Upper lobe of right lung (tissue), 1 donor: ENCODE measurements at regions not wholly inside any gene's neighbourhood (a gene's known extent, or its start where the extent isn't known, plus 50 kb on each side); places are given as distances from the start of the nearest gene placed in this dataset.

ENCODE experiments used
- ATAC-seq: fragments of 200-7000 bp; cut with Tn5 transposase; one replicate; pipeline ENCODE4 v1.9.1; 2020; ENCODE audit warnings: mild to moderate bottlenecking, moderate library complexity
- DNase-seq: peaks from one replicate; pipeline ENCODE4 v3.0.0-alpha.2; 2020
- H3K27ac ChIP-seq: fragments of 200-600 bp; one replicate; pipeline ENCODE4 v1.8.0; 2022
- H3K27me3 ChIP-seq: fragments of 200-600 bp; one replicate; pipeline ENCODE4 v1.8.0; 2022; ENCODE audit warnings: mild to moderate bottlenecking
- H3K36me3 ChIP-seq: fragments of 200-600 bp; one replicate; pipeline ENCODE4 v1.8.0; 2022
- H3K4me1 ChIP-seq: fragments of 200-600 bp; one replicate; pipeline ENCODE4 v1.8.0; 2022
- H3K4me3 ChIP-seq: fragments of 200-600 bp; one replicate; pipeline ENCODE4 v1.8.0; 2022; ENCODE audit warnings: mild to moderate bottlenecking
- H3K9me3 ChIP-seq: fragments of 200-600 bp; one replicate; pipeline ENCODE4 v1.8.0; 2022
- intact Hi-C: fragments of 100-400 bp; cut with DNase I; formaldehyde crosslinking; loops from one replicate; pipeline ENCODE4 v1.11.0; 2022
- TF ChIP-seq, protein P1 (sequence below): fragments of 200-600 bp; IDR thresholded peaks from one replicate; pipeline ENCODE4 v1.8.0; 2022; ENCODE audit warnings: antibody characterized with exemption
- donor health status: DM: no; HTN: yes; CAD: no; lungs with severe emphysema.

GRCh38 chr5:124924729-124925128, 178.3 kb upstream of the ZNF608 start:
- H3K9me3 ChIP-seq, result no peaks in the 10 kb centered on the region
- TF ChIP-seq, protein P1, sequence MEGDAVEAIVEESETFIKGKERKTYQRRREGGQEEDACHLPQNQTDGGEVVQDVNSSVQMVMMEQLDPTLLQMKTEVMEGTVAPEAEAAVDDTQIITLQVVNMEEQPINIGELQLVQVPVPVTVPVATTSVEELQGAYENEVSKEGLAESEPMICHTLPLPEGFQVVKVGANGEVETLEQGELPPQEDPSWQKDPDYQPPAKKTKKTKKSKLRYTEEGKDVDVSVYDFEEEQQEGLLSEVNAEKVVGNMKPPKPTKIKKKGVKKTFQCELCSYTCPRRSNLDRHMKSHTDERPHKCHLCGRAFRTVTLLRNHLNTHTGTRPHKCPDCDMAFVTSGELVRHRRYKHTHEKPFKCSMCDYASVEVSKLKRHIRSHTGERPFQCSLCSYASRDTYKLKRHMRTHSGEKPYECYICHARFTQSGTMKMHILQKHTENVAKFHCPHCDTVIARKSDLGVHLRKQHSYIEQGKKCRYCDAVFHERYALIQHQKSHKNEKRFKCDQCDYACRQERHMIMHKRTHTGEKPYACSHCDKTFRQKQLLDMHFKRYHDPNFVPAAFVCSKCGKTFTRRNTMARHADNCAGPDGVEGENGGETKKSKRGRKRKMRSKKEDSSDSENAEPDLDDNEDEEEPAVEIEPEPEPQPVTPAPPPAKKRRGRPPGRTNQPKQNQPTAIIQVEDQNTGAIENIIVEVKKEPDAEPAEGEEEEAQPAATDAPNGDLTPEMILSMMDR, result no peak
- no peaks in the 10 kb centered on the region for H3K27me3 ChIP-seq
- no peaks in the 10 kb centered on the region for H3K36me3 ChIP-seq
- intact Hi-C loops, result no loop called here
- no peak overlapping the region for H3K4me3 ChIP-seq
- H3K27ac ChIP-seq, result no peak overlapping the region
- ATAC-seq (no peak), DNase-seq (no peak)
- H3K4me1 ChIP-seq, result peaks cover 14% of the 10 kb centered on the region

DNA sequence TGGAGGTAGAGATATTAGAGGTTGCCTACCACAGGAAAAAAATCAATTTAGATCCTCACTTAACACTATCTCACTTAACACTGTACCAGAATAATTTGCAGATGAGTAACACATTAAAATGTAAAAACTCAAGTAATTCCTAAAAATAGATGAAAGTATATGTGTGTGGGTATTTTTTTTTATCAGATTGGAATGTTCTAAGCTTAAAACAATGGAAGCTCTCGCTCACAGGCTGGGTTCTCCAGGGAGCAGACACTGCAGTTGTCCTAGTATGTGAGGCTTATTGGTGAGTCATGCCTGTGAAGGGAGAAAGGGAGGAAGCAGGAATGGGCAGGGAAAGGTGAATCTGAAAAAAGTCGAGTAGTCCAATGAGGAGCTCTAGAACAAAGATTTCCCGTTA, 181.3 kb upstream of the ZNF608 start:
- Histone ChIP-seq H3K27ac (no peak overlapping the region), H3K4me3 (no peak overlapping the region), H3K36me3 (no peaks in the 10 kb centered on the region), H3K4me1 (peaks cover 8% of the 10 kb centered on the region), H3K9me3 (no peaks in the 10 kb centered on the region), H3K27me3 (no peaks in the 10 kb centered on the region)
- no peak for ATAC-seq
- TF ChIP-seq, protein P1, result no peak
- intact Hi-C loops, result no loop called here
- no peak for DNase-seq

DNA sequence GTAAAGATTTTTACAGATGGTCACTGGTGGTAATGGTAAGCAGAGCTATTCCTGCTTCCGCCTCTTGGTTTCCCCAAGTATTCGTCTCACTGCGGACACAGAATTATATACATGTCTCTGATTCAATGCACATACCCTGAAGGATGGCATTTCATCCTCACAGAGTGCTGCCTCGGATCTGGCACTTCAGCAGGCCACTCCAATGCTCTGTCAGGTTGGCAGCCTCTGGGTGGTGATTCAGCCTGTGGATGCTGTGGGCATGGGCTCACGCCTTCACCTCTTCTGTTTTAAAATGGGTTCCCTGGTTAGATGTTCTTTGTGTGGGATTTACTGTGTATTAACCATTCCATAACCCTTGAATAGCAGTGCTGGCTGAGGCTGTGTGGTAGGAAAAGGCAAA, 182.6 kb upstream of the ZNF608 start:
- Histone ChIP-seq H3K27ac (no peak overlapping the region), H3K4me3 (no peak overlapping the region), H3K9me3 (no peaks in the 10 kb centered on the region), H3K36me3 (no peaks in the 10 kb centered on the region), H3K27me3 (no peaks in the 10 kb centered on the region), H3K4me1 (no peaks in the 10 kb centered on the region)
- TF ChIP-seq, protein P1, result no peak
- intact Hi-C loops, result no loop called here
- no peak for DNase-seq
- ATAC-seq, result no peak

DNA sequence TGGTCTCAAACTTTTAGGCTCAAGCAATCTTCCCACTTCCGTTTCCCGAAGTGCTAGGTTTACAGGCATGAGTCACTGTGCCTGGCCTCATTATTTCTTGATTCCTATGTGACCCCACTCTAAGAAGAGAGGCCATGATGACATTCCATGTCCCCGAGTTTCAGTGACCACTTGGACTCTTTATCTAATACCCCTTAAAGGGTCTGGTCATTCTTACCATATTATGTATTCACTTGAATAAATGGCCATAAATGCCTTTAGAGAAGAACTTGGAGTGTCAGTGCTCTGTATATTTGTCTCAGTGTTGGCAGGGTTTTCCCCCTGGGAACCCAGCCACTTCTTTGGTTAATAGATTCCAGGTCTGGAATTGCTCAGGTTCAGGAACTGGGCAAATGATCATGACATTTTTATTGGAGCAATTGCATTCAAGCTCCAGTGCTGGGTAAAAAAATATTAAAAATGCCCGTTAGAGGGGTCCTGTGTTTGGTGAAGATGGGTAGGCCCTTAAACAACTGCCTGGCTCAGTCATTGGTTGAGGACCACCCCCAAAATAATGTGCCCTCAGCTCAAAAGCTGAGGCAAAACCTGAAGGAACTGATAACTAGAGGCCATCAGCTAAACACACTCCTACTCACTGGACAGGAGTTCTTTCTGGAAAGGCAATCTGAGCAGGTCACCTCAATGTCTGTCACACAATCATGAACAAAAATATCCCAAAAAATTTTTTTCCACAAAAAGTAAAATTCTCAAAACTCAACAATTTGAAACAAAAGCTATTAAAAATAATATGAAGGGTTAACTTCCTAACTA, 186.6 kb upstream of the ZNF608 start:
- Histone ChIP-seq H3K27me3 (no peaks in the 10 kb centered on the region), H3K36me3 (no peaks in the 10 kb centered on the region), H3K4me1 (no peaks in the 10 kb centered on the region), H3K9me3 (no peaks in the 10 kb centered on the region), H3K27ac (no peak overlapping the region), H3K4me3 (no peak overlapping the region)
- intact Hi-C loops, result no loop called here
- no peak for DNase-seq
- ATAC-seq, result no peak
- TF ChIP-seq, protein P1, result no peak

GRCh38 chr5:124935065-124935464, 188.6 kb upstream of the ZNF608 start:
- TF ChIP-seq, protein P1, result no peak
- intact Hi-C loops, result no loop called here
- ATAC-seq, result no peak
- no peak for DNase-seq
- H3K27me3 ChIP-seq, result no peaks in the 10 kb centered on the region
- H3K9me3 ChIP-seq, result no peaks in the 10 kb centered on the region
- H3K4me3 ChIP-seq, result no peak overlapping the region
- no peak overlapping the region for H3K27ac ChIP-seq
- H3K36me3 ChIP-seq, result no peaks in the 10 kb centered on the region
- H3K4me1 ChIP-seq, result no peaks in the 10 kb centered on the region

DNA sequence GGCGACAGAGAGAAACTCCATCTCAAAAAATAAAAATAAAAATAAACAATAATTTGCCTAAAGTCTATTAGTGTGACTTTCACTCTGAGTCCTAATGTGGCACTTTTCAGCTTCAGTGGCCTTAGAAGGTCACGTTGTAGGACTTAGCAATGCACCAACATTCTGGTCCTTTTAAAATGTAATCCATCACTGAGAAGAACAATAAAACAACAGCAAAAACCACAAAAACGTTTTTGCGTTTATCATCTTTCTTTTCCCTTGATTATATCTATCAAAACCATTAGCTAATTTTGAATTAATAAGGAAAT, 190.1 kb upstream of the ZNF608 start:
- Histone ChIP-seq H3K27ac (no peak overlapping the region), H3K9me3 (no peaks in the 10 kb centered on the region), H3K36me3 (no peaks in the 10 kb centered on the region), H3K4me1 (no peaks in the 10 kb centered on the region), H3K27me3 (no peaks in the 10 kb centered on the region), H3K4me3 (no peak overlapping the region)
- DNase-seq, result no peak
- TF ChIP-seq, protein P1, result no peak
- ATAC-seq, result no peak
- intact Hi-C loops, result no loop called here
